Dedifferentiated amniotic fluid mesenchymal stem cell (primary cell): ENCODE measurements at regions not wholly inside any gene's neighbourhood (a gene's known extent, or its start where the extent isn't known, plus 50 kb on each side); places are given as distances from the start of the nearest gene placed in this dataset.
A peak's percentile ranks its signal among the peaks of the same experiment; 100 is the strongest.
"Not testable (repeated sequence)": the region's sequence is repeated elsewhere in the genome, so short reads cannot be mapped to it uniquely, and the experiment has no call there.

ENCODE experiments used
- DNase-seq: peaks from one replicate; pipeline ENCODE4 v3.0.0-alpha.2; 2016; ENCODE audit errors: extremely low spot score

- DNase-seq, result no peak
Observed at GRCh38 chr18:34280000-34280399, 55.3 kb upstream of the NOL4 start.

- DNase-seq, result no peak
Observed at GRCh38 chr18:34280653-34281052, 55.9 kb upstream of the NOL4 start.

GRCh38 chr18:34281290-34281689 lies 56.6 kb upstream of the NOL4 start:
- no peak for DNase-seq

GRCh38 chr18:34281722-34282121 lies 57.0 kb upstream of the NOL4 start:
- no peak for DNase-seq

GRCh38 chr18:34283506-34283905 lies 58.8 kb upstream of the NOL4 start:
- DNase-seq, result no peak

GRCh38 chr18:34287825-34288224 lies 63.1 kb upstream of the NOL4 start:
- DNase-seq, result no peak

- DNase-seq, result no peak
Observed at GRCh38 chr18:34292594-34292993, 67.9 kb upstream of the NOL4 start.

- no peak for DNase-seq
Observed at GRCh38 chr18:34297287-34297686, 72.6 kb upstream of the NOL4 start.

GRCh38 chr18:34299828-34300227 lies 75.1 kb upstream of the NOL4 start:
- DNase-seq, result no peak

GRCh38 chr18:34311468-34311867 lies 86.8 kb upstream of the NOL4 start:
- no peak for DNase-seq

- no peak for DNase-seq
Observed at GRCh38 chr18:34314847-34315246, 90.1 kb upstream of the NOL4 start.

- DNase-seq, result no peak
Observed at GRCh38 chr18:34315591-34316352, 91.1 kb upstream of the NOL4 start.

GRCh38 chr18:34320267-34320666 lies 95.6 kb upstream of the NOL4 start:
- no peak for DNase-seq

- no peak for DNase-seq
Observed at GRCh38 chr18:34321066-34321465, 96.4 kb upstream of the NOL4 start.

- DNase-seq, result peak; percentile 70
Observed at GRCh38 chr18:34322365-34323289, 97.9 kb upstream of the NOL4 start.

- DNase-seq, result no peak
Observed at GRCh38 chr18:34329840-34330239, 105.1 kb upstream of the NOL4 start.

- DNase-seq, result no peak
Observed at GRCh38 chr18:34330308-34330707, 105.6 kb upstream of the NOL4 start.

GRCh38 chr18:34330907-34331306 lies 106.2 kb upstream of the NOL4 start:
- not testable (repeated sequence) for DNase-seq

- not testable (repeated sequence) for DNase-seq
Observed at GRCh38 chr18:34331343-34331742, 106.6 kb upstream of the NOL4 start.

GRCh38 chr18:34339155-34339554 lies 114.4 kb upstream of the NOL4 start:
- no peak for DNase-seq

GRCh38 chr18:34342960-34343359 lies 118.2 kb upstream of the NOL4 start:
- DNase-seq, result no peak

- no peak for DNase-seq
Observed at GRCh38 chr18:34345738-34346137, 121.0 kb upstream of the NOL4 start.

- no peak for DNase-seq
Observed at GRCh38 chr18:34350778-34351177, 126.1 kb upstream of the NOL4 start.
